GM23248 (cell line): ENCODE measurements at regions not wholly inside any gene's neighbourhood (a gene's known extent, or its start where the extent isn't known, plus 50 kb on each side); places are given as distances from the start of the nearest gene placed in this dataset.

Source experiments
- EZH2 ChIP-seq: fragments of 200-600 bp; sonication (generic); IDR thresholded peaks from 2 replicates; pipeline ENCODE4 v1.6.1; 2018; ENCODE audit warnings: antibody characterized with exemption, mild to moderate bottlenecking; ENCODE audit not compliant: insufficient read depth, poor library complexity, severe bottlenecking
- EZH2phosphoT487 ChIP-seq: fragments of 200-600 bp; sonication (generic); IDR thresholded peaks from 2 replicates; pipeline ENCODE4 v1.6.1; 2018; ENCODE audit warnings: antibody characterized with exemption, moderate library complexity, mild to moderate bottlenecking, low read depth; ENCODE audit not compliant: insufficient read depth

DNA sequence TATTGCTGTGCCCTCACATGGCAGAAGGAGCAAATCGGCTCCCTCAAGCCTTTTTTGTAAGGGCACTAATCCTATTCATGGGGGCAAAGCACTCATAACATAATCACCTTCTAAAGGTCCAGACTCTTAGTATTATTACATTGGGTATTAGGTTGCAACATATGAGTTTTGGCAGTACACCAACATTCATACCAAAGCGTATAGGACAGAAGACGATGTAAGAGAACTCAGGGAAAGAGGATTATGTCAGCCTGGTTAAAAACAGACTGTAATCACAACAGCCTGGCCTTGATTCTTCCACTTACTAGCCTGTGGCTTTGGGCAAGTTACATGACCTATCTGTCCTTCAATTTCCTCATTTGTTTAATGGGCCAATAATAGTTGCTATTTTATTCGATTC is 828.5 kb upstream of the NECTIN3 start:
- no peak for TF ChIP-seq EZH2phosphoT487
- TF ChIP-seq EZH2 = no peak
